ENCODE measurements at regions not wholly inside any gene's neighbourhood (a gene's known extent, or its start where the extent isn't known, plus 50 kb on each side); places are given as distances from the start of the nearest gene placed in this dataset.

DNA sequence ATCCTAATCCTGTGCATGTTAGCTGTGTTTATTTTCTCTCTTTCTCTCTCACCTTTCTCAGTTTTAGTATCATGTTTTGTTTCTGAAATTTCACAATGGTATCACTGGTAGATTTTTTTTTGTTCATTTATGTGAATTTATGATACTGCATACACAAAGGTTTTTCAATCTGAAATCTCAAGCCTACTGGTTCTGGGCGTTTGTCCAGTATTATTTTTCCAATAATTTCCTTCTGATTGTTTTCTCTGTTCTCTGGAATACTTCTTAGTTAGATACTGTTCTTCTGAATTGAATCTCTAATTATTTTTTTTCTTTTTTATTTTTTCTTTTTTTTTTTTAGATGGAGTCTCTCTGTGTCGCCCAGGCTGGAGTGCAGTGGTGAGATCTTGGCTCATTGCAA, 96.2 kb upstream of the TMEM72 start:
- no peak overlapping the region for H3K4me3 ChIP-seq (ENCODE audit: low read length)
- TF ChIP-seq, protein P1, sequence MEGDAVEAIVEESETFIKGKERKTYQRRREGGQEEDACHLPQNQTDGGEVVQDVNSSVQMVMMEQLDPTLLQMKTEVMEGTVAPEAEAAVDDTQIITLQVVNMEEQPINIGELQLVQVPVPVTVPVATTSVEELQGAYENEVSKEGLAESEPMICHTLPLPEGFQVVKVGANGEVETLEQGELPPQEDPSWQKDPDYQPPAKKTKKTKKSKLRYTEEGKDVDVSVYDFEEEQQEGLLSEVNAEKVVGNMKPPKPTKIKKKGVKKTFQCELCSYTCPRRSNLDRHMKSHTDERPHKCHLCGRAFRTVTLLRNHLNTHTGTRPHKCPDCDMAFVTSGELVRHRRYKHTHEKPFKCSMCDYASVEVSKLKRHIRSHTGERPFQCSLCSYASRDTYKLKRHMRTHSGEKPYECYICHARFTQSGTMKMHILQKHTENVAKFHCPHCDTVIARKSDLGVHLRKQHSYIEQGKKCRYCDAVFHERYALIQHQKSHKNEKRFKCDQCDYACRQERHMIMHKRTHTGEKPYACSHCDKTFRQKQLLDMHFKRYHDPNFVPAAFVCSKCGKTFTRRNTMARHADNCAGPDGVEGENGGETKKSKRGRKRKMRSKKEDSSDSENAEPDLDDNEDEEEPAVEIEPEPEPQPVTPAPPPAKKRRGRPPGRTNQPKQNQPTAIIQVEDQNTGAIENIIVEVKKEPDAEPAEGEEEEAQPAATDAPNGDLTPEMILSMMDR (IDR thresholded peaks at IDR 0.05; ENCODE audit: insufficient read depth, low read depth, low read length, missing control alignments): no peak
- DNase-seq (ENCODE audit: low read depth): no peak

DNA sequence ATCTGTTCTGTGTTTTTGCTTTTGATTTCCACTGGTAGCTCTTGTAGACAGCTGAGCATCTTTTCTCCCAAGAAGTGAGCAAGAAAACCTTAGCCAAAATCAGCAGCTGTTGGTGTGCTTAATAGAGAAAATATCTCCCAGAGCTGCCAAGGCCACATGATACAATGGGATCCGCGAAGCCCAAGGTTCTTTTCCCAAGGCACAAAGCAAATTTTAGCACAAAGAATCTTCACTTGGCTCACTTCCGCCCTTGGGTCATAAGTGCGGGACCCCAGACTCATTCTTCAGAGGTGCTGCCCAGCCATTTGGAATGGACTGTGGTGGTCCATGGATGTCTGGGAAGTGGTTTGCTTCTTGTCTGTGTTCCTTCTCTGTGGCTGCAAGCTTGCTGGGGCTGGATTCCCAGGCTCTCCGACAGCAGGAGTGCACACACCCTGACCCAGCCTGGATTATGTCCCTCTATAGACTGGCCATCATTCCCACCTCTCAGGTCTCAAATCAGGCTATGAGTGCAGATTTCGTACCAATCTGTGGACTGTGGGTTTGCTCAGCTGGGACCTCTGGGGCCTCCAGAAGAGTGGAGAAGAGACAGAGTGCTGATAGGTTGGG, 93.0 kb upstream of the TMEM72 start:
- DNase-seq (ENCODE audit: low read depth): no peak
- TF ChIP-seq, protein P1 (IDR thresholded peaks at IDR 0.05; ENCODE audit: insufficient read depth, low read depth, low read length, missing control alignments): no peak

DNA sequence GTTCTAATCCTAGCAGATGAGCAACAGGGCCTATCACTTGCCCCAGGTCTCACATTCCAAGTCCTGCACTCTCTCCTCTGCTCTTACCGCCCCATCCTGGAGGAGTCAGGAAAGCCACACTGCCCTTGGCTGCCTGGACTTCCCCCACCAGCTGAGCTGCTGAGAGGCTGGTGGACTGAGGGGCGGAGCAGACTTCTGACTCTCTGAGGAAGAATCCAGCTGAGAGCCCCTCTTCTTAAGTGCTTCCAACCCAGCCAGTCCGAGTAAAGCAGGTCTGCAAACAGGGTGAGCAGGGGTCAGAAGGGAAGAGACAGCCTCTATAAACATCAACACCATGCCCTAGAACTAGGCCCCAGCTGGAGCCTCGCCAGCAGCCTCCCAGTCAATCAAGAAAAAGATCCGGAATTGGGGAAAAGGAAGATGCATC, 92.4 kb upstream of the TMEM72 start:
- TF ChIP-seq, protein P1 (IDR thresholded peaks at IDR 0.05; ENCODE audit: insufficient read depth, low read depth, low read length, missing control alignments): no peak
- no peak overlapping the region for H3K4me3 ChIP-seq (ENCODE audit: low read length)
- DNase-seq (ENCODE audit: low read depth): no peak

More for the DNA sequence above, 93.0 kb upstream of the TMEM72 start:
- no peak overlapping the region for H3K4me3 ChIP-seq (ENCODE audit: low read length)

DNA sequence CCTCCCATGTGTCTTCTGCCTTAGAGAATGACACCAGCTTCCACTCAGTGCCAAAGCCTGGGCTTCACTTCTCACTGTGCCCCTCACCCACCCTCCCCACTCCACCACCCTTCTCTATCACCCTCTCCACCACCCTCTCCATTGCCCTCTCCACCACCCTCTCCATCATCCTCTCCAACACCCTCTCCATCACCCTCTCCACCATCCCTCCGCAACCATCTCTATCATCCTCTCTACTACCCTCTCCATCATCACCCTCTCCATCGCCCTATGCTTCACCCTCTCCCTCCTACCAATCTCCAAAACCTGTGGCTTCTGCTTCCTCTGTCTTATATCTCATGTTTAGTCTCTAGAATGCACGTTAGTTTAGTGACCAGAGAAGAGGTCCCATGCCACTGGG, 91.0 kb upstream of the TMEM72 start:
- H3K4me3 ChIP-seq (ENCODE audit: low read length): no peak overlapping the region
- TF ChIP-seq, protein P1 (IDR thresholded peaks at IDR 0.05; ENCODE audit: insufficient read depth, low read depth, low read length, missing control alignments): no peak

GRCh38 chr10:44821290-44821689, 89.8 kb upstream of the TMEM72 start:
- no peak overlapping the region for H3K4me3 ChIP-seq (ENCODE audit: low read length)
- no peak for DNase-seq (ENCODE audit: low read depth)
- TF ChIP-seq, protein P1 (IDR thresholded peaks at IDR 0.05; ENCODE audit: insufficient read depth, low read depth, low read length, missing control alignments): no peak

More for the DNA sequence above, 91.0 kb upstream of the TMEM72 start:
- no peak for DNase-seq (ENCODE audit: low read depth)

GRCh38 chr10:44822349-44822748, 88.8 kb upstream of the TMEM72 start:
- H3K4me3 ChIP-seq (ENCODE audit: low read length): no peak overlapping the region
- no peak for DNase-seq (ENCODE audit: low read depth)
- TF ChIP-seq, protein P1 (IDR thresholded peaks at IDR 0.05; ENCODE audit: insufficient read depth, low read depth, low read length, missing control alignments): no peak

DNA sequence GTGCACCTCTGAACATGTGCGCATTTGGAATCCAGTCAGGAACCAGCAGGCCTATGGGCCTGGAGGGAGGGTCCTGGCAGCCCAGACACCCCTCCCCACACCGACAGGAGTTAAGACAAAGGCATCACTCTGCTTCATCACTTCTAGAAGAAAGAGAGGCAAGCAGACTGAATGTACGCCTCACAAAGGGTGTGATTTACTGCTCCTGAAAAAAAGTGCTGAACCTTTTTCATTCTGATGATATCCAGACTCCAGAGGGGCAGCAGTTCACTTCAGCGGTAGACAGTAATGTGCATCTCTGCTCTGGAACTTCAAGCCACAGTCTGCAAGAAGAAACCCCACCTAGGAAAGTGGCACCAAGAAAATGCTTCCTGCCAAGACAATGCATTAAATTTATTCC, 88.2 kb upstream of the TMEM72 start:
- no peak overlapping the region for H3K4me3 ChIP-seq (ENCODE audit: low read length)
- TF ChIP-seq, protein P1 (IDR thresholded peaks at IDR 0.05; ENCODE audit: insufficient read depth, low read depth, low read length, missing control alignments): no peak
- no peak for DNase-seq (ENCODE audit: low read depth)

All from epithelial cell of esophagus (primary cell).